ENCODE measurements at regions not wholly inside any gene's neighbourhood (a gene's known extent, or its start where the extent isn't known, plus 50 kb on each side); places are given as distances from the start of the nearest gene placed in this dataset.

GRCh38 chr1:38672692-38673091 is 186.9 kb downstream of the RRAGC start:
- Mint-ChIP-seq H3K4me3 (no peak overlapping the region), H3K27me3 (ENCODE audit: low read depth) (peaks cover 29% of the 10 kb centered on the region), H3K27ac (no peak overlapping the region), H3K36me3 (ENCODE audit: insufficient read depth in 1 of 3, low read depth in 3 of 3) (no peaks in the 10 kb centered on the region), H3K4me1 (peaks cover 0 to 3% of the 10 kb centered on the region in 2 experiments; a peak in 1 of 4 replicates), H3K9me3 (no peaks in the 10 kb centered on the region)
- H4K20me1 ChIP-seq (ENCODE audit: control insufficient read depth, insufficient read depth, insufficient read length) = no peaks in the 10 kb centered on the region
- H3K4me1 ChIP-seq (ENCODE audit: insufficient read depth, low read length) = no peaks in the 10 kb centered on the region
- H3K79me1 ChIP-seq (ENCODE audit: insufficient read depth, low read depth, low read length, poor library complexity, severe bottlenecking) = no peaks in the 10 kb centered on the region
- no peak for TF ChIP-seq CTCF (conservative IDR thresholded peaks at IDR 0.05)
- no peak overlapping the region for H3K14ac ChIP-seq (ENCODE audit: insufficient read depth, low read length)
- H2AK5ac ChIP-seq (ENCODE audit: insufficient read length, low read length) = no peak overlapping the region
- H4K5ac ChIP-seq (ENCODE audit: insufficient read length, low read depth, low read length) = no peak overlapping the region
- no peak overlapping the region for H2BK20ac ChIP-seq (ENCODE audit: low read depth, low read length, poor library complexity, severe bottlenecking)
- H3K9me3 ChIP-seq (ENCODE audit: control insufficient read depth, low read depth, low read length) = no peaks in the 10 kb centered on the region
- no peak overlapping the region for H2BK15ac ChIP-seq (ENCODE audit: low read depth, low read length)
- no peaks in the 10 kb centered on the region for H3K27me3 ChIP-seq (ENCODE audit: insufficient read depth, low read length)
- H3K9ac ChIP-seq (ENCODE audit: extremely low read depth, insufficient read length, low read length) = no peak overlapping the region
- H2BK12ac ChIP-seq (ENCODE audit: insufficient read length, low read depth, low read length) = no peak overlapping the region
- no CpG with 5 or more reads among the region's 4 CpGs for WGBS (ENCODE audit: extremely low coverage, insufficient read length, low lambda C conversion rate)
- H2BK5ac ChIP-seq (ENCODE audit: insufficient read length, low read length) = no peak overlapping the region
- H2BK120ac ChIP-seq (ENCODE audit: low read depth, low read length, poor library complexity, severe bottlenecking) = no peak overlapping the region
- H3K4me2 ChIP-seq (ENCODE audit: insufficient read depth, insufficient read length, low read length) = no peak overlapping the region
- H3K79me2 ChIP-seq (ENCODE audit: insufficient read depth, low read length) = no peaks in the 10 kb centered on the region
- H2AFZ ChIP-seq (ENCODE audit: low read length) = no peak overlapping the region
- H3K4ac ChIP-seq (ENCODE audit: low read depth, low read length) = no peak overlapping the region
- H4K8ac ChIP-seq (replicated peaks; ENCODE audit: insufficient read length, low read depth, low read length) = no peak overlapping the region
- H3K23ac ChIP-seq (ENCODE audit: insufficient read length, low read depth, low read length) = no peak overlapping the region
- DNase-seq = peak; percentile 1
- H3K27ac ChIP-seq (ENCODE audit: insufficient read length, low read depth, low read length) = no peak overlapping the region
- no peak overlapping the region for H3T11ph ChIP-seq (ENCODE audit: low read length)
- no peaks in the 10 kb centered on the region for H3K23me2 ChIP-seq (ENCODE audit: insufficient read length, low read depth, low read length, poor library complexity, severe bottlenecking)
- H3K18ac ChIP-seq (ENCODE audit: insufficient read length, low read depth, low read length) = no peak overlapping the region
- H4K91ac ChIP-seq (ENCODE audit: insufficient read length, low read depth, low read length) = no peak overlapping the region
- H3K56ac ChIP-seq (ENCODE audit: insufficient read length, low read depth, low read length) = no peak overlapping the region

Data from H9 (cell line).